ENCODE measurements at regions not wholly inside any gene's neighbourhood (a gene's known extent, or its start where the extent isn't known, plus 50 kb on each side); places are given as distances from the start of the nearest gene placed in this dataset.

GRCh38 chr2:176931588-176932563 is 280.7 kb upstream of the HNRNPA3 start:
- no peaks in the 10 kb centered on the region for H3K4me1 ChIP-seq (ENCODE audit: control insufficient read depth, insufficient read depth, low read length)
- ChIA-PET CTCF (no interaction called here), POLR2A (no interaction called here)
- H3K9me3 ChIP-seq (ENCODE audit: control insufficient read depth, insufficient read depth, low read depth, low read length): no peaks in the 10 kb centered on the region
- in situ Hi-C loops (cut with HindIII; ENCODE audit: low pct_unique_long_range_greater_than_20kb, low sequenced_read_pairs): no loop called here
- DNase-seq (ENCODE audit: low read depth, low spot score): no peak
- H3K4me3 ChIP-seq (ENCODE audit: low read depth in 2 of 2, low read length in 2 of 2): no peak overlapping the region
- no peaks in the 10 kb centered on the region for H3K36me3 ChIP-seq (ENCODE audit: control insufficient read depth, insufficient read depth, low read length)
- H3K27ac ChIP-seq (ENCODE audit: low read length): no peak overlapping the region
- H3K27me3 ChIP-seq (ENCODE audit: control insufficient read depth, insufficient read depth, low read length): no peaks in the 10 kb centered on the region
- no TSS peak for BruUV-seq (replicated peaks)
- intact Hi-C loops (cut with micrococcal nuclease; ENCODE audit: unreplicated experiment): no loop called here
- ATAC-seq: no peak
- no peak for TF ChIP-seq POLR2AphosphoS5 (IDR thresholded peaks at IDR 0.05; ENCODE audit: low read depth, low read length)
- TF ChIP-seq TCF7L2 (IDR thresholded peaks at IDR 0.05; ENCODE audit: low read depth, low read length): no peak
- no peak for TF ChIP-seq REST (IDR thresholded peaks at IDR 0.05; ENCODE audit: insufficient read depth in 1 of 2, low read depth in 2 of 2, low read length in 1 of 2)
- TF ChIP-seq SIN3A (IDR thresholded peaks at IDR 0.05; ENCODE audit: borderline replicate concordance, insufficient read depth, low read depth, low read length): no peak
- TF ChIP-seq CTCF (IDR thresholded peaks at IDR 0.05): no peak

GRCh38 chr2:176934131-176934530 is 278.5 kb upstream of the HNRNPA3 start:
- DNase-seq (ENCODE audit: low read depth, low spot score) (no peak), ATAC-seq (no peak)
- POLR2A ChIA-PET: no interaction called here
- H3K4me3 ChIP-seq (ENCODE audit: low read depth in 2 of 2, low read length in 2 of 2): no peak overlapping the region
- in situ Hi-C loops (cut with HindIII; ENCODE audit: low pct_unique_long_range_greater_than_20kb, low sequenced_read_pairs) (no loop called here), intact Hi-C loops (cut with micrococcal nuclease; ENCODE audit: unreplicated experiment) (no loop called here)
- H3K9me3 ChIP-seq (ENCODE audit: control insufficient read depth, insufficient read depth, low read depth, low read length): no peaks in the 10 kb centered on the region
- no TSS peak for BruUV-seq (replicated peaks)
- TF ChIP-seq TCF7L2 (IDR thresholded peaks at IDR 0.05; ENCODE audit: low read depth, low read length) (no peak), SIN3A (IDR thresholded peaks at IDR 0.05; ENCODE audit: borderline replicate concordance, insufficient read depth, low read depth, low read length) (no peak), POLR2AphosphoS5 (IDR thresholded peaks at IDR 0.05; ENCODE audit: low read depth, low read length) (no peak), REST (IDR thresholded peaks at IDR 0.05; ENCODE audit: insufficient read depth in 1 of 2, low read depth in 2 of 2, low read length in 1 of 2) (no peak), CTCF (IDR thresholded peaks at IDR 0.05) (no peak)
- H3K27me3 ChIP-seq (ENCODE audit: control insufficient read depth, insufficient read depth, low read length): no peaks in the 10 kb centered on the region
- H3K4me1 ChIP-seq (ENCODE audit: control insufficient read depth, insufficient read depth, low read length): no peaks in the 10 kb centered on the region
- CTCF ChIA-PET: no interaction called here
- H3K36me3 ChIP-seq (ENCODE audit: control insufficient read depth, insufficient read depth, low read length): no peaks in the 10 kb centered on the region
- H3K27ac ChIP-seq (ENCODE audit: low read length): no peak overlapping the region
